CD4-positive, alpha-beta T cell treated with Interleukin-4 for 1 hour (primary cell): ENCODE measurements at regions not wholly inside any gene's neighbourhood (a gene's known extent, or its start where the extent isn't known, plus 50 kb on each side); places are given as distances from the start of the nearest gene placed in this dataset.
"Not testable (repeated sequence)": the region's sequence is repeated elsewhere in the genome, so short reads cannot be mapped to it uniquely, and the experiment has no call there.

Experiments
- DNase-seq, 2 donors: peaks; one replicate each; pipeline ENCODE4 v3.0.0-alpha.2; 2020 to 2022

DNA sequence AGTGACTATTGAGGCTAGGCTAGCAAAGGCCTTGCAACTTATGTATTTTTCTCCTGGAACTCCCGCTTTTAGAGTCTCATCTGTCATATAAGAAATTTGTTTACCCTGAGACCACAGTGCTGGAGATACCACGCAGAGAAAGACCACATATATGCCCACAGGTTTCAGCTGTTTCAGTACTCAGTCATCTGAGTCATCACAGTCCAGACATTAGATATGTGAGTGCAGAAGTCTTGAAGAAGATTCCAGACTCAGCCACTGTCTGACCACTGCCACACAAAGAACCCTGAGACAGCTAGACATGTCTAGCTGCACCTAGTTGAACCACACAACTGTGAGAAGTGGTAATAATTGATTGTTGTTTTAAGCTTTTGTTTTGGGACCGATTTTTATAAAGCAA is 648.3 kb downstream of the EPM2A start:
- DNase-seq, result no peak

DNA sequence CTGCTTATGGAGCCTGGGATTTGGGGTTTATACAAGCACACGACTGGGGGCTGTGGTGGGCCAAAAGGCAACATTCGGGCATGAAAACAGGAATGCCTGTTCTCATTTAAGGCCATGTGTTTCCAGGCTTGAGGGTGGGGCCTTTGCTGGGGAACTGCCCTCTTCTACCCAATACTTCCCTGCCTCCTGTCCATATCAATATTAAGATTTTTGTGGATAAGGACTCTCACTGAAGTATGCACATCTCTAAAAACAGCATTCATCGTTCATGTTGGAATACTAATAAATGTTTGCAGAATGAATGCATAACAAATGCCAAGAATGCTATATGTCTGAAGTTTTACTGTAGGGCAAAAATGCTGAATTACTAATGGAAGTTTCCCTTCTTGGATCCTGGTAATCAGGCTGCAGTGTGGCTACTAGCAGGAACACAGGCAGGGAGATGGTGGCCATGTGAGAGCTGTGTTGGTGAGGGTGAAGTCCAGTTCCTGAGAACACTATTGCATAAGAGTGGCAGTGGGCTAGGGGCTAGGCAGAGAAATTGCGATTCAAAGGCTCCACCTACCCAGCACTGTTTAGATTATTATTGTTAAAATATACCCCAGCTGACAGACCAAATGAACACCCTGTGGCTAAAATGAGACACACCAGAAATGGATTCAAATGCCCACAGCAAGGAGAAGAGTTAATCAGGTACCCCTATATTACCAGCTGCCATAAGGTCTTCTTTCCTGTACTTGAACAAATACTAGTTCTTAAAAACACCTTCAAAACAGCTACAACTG is 644.3 kb downstream of the EPM2A start:
- no peak for DNase-seq

DNA sequence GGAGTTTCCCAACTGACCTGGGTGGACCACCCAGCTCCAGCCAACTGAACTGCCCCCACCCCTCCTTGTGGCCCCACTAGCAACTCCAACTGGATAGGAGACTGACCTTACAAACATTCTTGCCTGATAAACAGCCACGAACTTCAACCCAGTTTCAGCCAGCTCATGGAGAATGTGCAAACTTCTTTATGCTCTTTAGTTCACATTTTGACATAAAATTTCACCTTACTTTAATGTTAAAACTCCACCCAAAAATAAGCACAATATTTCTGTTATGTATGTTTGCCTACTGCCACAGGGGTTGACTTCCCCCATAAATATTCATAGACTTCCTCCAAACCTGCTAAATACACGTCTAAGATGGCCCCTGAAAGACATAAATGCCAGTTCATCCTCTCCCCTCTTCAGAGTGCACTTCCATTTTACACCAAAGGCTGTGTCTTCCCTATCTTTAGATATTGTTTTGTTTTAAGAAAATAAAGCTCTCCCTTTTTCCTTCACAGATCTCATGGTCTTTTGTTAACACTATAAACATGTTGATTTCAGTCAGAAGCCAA is 643.7 kb downstream of the EPM2A start:
- DNase-seq, result no peak

DNA sequence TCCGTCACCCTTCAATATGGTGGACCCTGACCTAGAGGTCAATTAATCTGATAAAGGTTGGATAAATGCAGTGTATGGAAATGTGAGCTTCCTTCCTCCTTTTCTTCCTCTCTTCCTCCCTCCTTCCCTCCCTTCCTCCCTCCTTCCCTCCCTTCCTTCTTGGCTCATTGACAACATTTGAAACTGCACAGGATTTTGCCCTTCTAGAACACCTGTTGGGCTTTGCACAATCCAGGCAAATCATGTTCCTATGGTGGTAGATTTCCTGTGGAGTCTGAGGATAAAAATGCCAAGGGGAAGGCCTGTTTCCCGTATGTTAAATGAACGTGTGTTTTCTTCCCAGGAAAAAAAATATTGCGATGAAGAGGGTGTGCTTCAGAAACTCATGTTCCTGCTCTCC is 642.8 kb downstream of the EPM2A start:
- no peak for DNase-seq

DNA sequence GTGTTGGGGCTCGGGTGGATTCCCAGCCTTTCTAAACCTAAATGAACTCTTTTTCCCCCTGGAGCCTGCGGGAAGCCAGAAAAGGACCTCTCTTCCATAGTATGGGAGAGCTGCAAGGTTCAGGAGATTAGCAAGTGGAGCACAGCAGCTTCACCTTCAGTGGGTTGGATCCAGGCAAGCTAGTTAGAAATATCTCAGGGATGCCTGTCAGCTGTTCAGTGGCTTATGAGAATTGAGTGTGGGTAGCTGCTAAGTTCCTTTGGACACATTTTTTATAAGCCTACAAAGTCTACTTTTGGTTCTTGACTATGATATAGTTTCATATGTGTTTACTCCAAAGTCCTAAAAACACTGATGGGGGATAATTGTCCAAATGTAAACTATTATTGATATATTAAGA is 642.1 kb downstream of the EPM2A start:
- DNase-seq, result no peak

DNA sequence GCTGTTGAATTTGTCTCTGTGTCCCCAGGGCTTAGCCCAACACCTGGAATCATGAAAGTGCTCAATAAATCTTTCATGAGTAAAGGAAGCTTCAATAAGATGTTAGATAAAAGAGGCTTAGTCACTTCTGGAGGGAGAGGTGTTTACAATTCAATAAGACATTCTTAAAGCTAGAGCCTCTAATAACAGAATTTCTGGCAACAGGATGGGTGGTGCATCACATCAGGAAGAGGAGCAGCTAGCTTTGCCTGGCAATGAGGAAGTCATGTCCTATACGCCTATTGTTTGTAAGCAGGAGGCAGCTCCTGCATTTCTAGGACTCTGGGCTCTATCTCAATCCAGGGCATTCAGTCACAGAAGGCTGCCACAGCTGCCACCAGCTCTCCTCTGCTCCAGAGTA is 638.5 kb downstream of the EPM2A start:
- DNase-seq, result no peak

DNA sequence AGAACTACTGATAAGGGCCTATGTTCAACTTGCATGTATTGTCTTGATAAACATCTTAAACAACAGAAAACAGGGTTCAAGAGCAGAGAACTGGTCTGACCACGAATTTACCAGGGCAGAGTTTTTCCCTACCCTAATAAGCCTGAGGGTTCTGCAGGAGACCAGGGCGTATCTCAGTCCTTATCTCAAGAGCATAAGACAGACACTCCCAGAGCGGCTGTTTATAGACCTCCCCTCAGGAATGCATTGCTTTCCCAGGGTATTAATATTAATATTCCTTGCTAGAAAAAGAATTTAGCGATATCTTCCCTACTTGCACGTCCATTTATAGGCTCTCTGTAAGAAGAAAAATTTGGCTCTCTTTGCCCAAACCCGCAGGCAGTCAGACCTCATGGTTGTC is 637.2 kb downstream of the EPM2A start:
- not testable (repeated sequence) for DNase-seq

DNA sequence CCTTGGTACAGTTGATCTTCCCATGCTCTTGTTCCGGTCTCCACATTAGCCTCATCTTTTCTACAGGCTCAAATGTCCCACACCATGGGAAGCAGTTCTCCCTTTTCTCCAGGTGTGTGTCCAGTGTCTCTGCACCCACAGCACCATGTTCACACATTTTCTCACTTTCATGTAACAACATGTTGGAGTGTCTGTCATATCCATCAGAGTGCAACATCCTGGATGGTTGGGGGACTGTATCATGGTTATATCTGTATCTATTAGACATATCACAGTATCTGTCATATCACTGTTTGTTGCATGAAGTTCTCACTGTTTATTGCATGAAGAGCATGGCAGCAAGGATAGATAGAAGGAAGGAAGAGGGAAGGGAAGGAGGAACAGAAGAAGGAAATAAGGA is 635.6 kb downstream of the EPM2A start:
- no peak for DNase-seq

DNA sequence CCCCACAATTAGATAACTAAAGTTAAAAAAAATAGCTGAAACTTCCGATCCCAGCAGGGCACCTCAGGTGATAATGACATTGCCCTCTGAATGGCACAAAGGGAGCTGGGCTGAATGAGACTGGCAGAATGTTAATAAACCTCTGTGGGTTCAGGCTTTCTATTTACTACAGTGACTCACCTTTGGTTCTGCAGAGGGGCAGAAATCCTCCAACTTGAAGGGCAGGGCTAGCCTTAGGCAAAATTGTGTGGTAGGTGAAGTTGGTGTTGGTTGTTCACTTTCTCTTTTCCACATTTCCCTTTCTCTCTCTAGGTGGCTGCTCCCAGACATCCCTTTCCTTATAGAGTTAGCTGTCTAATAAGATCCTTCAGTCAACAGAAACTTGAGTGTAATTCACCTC is 625.2 kb downstream of the EPM2A start:
- DNase-seq, result no peak

DNA sequence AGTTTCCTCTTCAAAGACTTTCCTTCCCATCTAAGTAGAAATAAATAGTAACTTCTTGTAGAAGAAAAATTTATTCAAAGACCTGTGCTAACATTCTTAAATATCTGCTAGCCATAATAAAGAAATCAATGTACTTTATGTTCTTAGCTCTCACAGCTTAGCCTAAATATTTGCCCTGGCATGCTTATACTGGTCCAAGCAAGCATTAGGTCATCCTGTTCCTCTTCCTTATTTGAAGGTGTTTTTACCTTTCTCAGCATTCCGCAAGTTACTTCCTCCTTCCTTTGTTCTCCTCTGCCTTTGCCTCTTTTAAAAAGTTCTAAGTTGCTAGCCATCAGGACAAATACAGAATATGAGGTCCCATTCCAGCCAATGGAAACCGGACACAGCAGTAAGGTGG is 623.9 kb downstream of the EPM2A start:
- DNase-seq, result not testable (repeated sequence)

DNA sequence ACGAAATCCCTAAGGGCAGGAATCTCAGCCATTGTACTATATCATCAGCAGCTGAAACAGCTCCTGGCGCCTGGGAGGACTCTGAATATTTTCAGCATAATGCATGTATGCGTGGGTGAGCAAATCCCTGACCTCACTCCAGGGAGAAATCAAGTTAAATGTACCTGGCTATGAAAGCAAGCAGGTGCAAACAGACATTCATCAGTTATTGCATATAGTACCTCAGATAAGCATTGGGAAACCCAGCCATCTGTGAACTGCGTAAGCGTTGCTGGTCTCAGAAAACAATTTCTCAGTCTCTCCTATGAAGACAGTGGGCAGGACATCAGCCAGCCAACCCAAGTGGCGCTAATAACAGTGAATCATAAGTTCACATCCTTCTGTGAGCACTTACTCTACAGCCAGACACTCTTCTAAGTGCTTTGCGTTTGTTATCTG is 622.6 kb downstream of the EPM2A start:
- DNase-seq, result no peak

DNA sequence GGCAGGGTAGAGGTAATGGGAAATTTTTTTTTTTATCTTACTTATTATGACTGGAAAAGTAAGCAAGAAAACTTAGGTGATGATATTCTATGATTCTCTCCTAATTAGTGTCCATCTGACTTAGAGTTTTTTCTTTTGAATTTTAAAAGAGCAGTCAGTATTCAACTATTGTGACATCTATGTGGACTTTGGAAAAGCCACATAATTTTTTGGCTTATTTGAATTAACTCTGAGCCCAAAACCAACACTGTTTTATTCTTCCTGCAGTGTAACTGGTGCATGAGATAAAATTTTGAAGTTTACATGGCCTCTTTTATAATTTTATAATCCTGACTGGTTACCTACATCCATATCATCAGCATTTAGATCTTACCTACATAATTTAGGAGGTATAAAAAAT is 619.7 kb downstream of the EPM2A start:
- no peak for DNase-seq

DNA sequence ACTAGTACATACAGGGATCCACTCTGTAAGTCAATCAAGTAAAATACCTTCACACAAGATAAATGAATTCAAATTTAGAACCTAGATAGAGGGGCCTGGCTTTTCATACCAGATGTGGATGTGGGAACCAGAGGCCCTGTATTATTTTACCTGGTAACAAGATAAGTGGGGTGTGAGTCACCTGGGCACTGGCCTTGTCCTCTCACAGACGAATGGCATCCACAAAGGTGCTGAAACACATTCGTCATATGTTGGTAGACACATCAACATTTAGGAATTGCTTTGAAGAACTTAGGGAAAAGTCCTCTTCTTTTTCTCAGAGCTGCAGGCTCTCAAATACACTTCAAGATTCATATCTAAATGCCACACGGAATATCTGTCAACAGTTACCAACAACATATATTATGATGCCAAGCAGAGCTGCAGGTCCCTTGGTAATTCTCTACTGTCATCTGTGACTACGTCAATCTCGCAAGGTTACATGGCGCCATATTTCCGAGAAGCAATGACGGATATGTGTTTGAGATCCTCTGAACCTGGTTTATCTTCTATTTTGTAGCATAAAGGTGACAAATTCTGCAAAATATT is 618.6 kb downstream of the EPM2A start:
- DNase-seq, result no peak

DNA sequence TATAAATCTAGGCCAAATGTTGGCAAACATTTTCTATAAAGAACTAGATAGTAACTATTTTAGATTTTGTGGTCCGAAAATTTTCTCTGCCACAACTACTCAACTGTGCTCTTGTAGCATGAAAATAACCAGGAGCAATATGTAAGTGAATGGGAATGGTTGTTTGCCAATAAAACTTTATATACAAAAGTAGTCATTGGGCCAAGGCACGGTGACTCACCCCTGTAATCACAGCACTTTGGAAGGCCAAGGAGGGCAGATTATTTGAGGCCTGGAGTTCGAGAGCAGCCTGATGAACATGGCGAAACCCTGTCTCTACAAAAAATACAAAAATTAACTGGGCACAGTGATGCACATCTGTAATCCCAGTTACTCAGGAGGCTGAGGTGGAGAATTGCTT is 617.1 kb downstream of the EPM2A start:
- no peak for DNase-seq

DNA sequence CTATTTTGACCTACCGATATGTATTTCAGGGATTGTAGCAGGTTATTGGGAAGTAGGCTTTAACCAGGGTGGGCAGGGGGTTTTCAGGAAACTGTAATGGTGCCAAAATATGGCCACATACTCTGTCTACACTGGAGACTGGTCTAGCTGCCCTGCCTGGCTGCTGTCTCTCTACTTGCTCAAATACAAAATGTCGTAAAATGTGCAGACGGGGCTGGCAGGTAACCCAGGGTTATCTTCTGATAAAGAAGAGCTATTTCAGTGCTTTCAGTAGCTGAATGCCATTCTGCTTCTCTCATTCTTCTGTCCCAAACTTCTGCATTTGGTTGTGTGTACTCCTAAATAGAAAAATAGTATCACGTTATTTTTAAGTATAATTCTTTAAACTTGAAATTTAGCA is 616.2 kb downstream of the EPM2A start:
- DNase-seq, result no peak

DNA sequence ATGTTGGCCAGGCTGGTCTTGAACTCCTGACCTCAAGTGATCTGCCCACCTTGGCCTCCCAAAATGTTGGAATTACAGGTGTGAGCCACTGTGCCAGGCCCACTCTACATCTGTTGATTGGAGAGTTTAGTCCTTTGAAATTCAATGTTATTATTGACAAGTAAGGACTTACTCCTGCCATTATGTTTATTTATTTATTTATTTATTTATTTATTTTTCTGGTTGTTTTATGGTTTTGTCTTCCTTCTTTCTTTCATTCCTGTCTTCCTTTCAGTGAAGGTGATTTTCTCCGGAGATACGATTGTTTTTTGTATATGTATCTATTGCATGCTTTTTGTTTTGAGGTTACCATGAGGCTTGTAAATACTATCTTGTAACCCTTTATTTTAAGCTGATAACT is 602.6 kb downstream of the EPM2A start:
- no peak for DNase-seq

DNA sequence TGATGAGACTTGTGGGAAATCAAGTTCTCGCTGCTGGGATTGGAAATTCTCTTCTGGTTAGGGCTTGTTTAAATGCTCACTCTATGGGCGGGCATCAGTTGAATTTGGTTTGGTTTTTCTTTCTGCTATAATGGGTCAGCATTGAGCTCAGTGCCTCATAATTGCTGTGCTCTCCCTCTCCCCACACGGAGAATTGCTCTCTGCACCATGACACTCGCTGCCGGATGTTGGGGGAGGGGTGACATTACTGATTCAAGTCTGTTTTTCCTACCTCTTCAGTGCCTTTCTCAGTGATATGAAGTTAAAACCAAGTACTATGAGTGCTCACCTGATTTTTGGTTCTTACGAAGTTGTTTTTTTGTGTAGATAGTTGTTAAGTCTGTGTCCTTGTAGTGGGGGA is 599.6 kb downstream of the EPM2A start:
- no peak for DNase-seq

DNA sequence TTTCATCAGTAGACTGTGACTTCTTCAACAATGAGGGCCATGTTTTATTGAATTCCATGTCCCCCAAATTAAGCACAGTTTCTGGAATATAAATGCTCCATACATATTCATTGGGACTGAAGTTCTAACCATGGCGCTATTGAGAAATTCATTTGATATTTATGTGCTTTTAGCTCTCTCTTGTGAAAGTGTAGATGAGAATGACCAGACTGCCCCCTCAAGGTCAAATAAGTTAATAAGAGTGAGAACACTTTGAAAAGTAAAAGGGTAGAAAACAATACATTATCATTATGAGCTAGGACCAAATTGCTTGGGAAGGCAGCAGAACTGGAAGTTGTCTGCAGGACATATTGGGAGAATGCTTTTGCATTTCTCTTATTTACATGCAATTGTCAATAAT is 597.9 kb downstream of the EPM2A start:
- DNase-seq, result no peak

DNA sequence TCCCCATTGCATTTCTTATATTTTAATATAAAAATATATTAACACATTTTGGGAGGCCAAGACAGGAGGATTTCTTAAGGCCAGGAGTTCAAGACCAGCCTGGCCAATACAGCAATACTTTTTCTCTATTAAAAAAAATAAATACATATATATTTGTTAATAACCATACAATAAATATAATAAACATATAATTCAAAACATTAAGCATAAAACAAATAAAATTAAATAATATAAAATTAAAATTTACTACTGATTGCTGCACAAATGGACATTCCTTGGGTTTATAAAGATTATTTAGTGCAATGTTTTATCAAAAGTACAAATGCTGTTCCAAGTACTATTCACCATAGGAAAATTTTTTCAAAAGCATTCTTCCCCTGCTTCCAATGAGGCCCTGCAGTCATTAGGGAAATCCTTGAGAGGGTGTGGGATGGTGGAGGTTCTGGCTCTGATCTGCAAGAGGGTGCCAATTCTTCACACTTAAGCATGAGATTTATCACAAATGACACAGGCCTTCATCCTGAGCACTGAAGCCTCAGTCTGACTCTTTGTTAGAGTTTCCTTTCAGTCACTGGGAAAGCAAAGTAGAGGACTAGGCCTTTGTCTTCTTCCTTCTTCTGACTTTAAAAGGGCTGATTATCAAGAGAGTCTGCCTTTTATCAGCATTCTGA is 596.7 kb downstream of the EPM2A start:
- DNase-seq, result no peak

DNA sequence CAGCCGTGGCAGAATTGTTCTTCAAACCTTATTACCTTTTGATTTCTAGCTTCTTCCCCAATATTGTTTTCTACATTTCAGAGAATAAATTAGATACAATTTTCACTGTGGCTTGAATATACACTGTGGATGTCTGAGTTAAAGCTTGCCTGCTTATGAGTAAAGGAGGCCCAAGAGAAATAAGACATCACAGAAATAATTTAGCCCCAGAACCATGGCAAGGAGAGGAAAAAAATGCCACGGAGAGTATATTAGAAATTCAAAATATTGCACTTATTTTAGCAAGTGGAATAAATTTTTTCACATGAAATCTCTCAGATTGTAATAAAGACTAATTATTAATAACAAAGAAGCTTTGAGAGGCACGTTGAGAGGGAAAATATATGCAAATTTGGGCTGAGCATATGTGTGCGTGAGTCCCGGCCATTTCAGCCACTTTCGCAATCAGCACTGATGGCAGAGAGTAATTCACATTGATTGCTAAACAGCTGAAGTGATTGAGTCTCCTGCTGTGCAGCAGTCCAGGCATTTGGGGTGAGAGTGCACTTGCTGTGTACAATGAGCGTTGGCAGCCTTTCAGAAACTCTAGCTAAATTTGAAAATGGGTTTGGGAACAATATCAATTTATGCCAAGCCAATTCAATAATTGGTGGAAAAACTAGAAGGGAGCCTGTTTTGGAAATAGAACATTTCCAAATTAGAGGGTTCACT is 596.0 kb downstream of the EPM2A start:
- DNase-seq, result no peak

DNA sequence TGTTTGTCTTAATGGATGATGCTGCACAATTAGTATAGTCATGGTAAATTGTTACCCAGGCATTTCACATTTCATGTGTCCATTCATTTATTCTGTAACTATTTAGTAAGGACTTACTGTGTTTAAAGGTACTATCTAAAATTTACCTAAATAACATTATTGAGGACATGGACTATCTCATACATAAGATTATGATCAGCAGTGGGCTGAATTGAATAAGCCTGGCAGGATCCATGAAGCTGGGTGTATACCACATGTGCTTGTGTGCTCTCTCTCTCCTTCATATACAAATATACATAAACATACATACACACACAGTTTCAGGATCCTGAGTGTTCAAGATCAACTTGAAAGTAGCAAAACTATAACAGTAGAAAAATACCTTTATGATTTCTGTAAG is 595.4 kb downstream of the EPM2A start:
- DNase-seq, result no peak

DNA sequence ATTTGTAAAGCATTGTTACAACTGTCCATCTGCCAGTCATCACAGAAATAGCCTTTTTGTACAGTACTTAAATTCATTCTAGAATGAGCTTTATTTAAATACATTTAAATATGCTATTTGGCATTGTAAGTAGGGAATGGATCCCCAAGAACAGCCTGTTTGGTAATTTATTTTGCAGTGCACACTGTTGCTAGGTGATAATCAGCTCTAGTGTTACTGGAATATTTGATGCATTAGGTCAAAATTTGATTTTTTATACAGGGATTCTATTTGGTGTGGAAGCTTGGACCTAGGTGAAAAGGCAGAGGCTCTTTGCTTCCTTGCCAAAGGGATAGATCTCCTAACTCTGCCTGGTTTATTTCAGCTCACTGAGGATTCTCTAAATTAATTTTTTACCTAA is 593.7 kb downstream of the EPM2A start:
- DNase-seq, result no peak

DNA sequence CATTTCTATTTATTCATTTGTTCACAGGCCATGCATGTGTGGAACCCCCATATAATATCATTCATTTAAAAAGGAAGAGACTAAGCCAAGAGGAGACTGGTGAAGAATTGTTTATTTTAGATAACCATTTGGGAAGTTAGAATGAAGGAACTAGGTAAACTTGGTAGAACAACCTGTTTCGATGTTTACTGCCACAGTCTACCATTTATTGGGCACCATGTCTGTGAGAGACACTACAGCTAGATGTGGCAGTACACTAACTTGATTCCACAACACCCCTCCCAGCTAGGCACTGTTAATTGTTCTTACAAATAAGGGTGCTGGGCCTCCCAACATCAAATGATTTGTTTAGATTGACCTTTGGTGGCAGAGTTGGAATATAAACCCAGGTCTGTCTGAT is 592.4 kb downstream of the EPM2A start:
- no peak for DNase-seq
